ENCODE measurements at regions not wholly inside any gene's neighbourhood (a gene's known extent, or its start where the extent isn't known, plus 50 kb on each side); places are given as distances from the start of the nearest gene placed in this dataset.

GRCh38 chr6:6716998-6717763 lies 128.7 kb downstream of the LY86 start:
- no peak for DNase-seq (ENCODE audit: low spot score)
- TF ChIP-seq CTCF (IDR thresholded peaks at IDR 0.05; ENCODE audit: borderline replicate concordance, control extremely low read depth, extremely low read depth, insufficient read depth, missing control alignments), result no peak
- in situ Hi-C loops (cut with MboI; ENCODE audit: low sequenced_read_pairs, unreplicated experiment), result no loop called here

GRCh38 chr6:6717953-6718352 lies 129.4 kb downstream of the LY86 start:
- no peak for TF ChIP-seq CTCF (IDR thresholded peaks at IDR 0.05; ENCODE audit: borderline replicate concordance, control extremely low read depth, extremely low read depth, insufficient read depth, missing control alignments)
- DNase-seq (ENCODE audit: low spot score), result no peak
- in situ Hi-C loops (cut with MboI; ENCODE audit: low sequenced_read_pairs, unreplicated experiment), result no loop called here

GRCh38 chr6:6721606-6722005 lies 133.1 kb downstream of the LY86 start:
- in situ Hi-C loops (cut with MboI; ENCODE audit: low sequenced_read_pairs, unreplicated experiment), result no loop called here
- no peak for DNase-seq (ENCODE audit: low spot score)
- TF ChIP-seq CTCF (IDR thresholded peaks at IDR 0.05; ENCODE audit: borderline replicate concordance, control extremely low read depth, extremely low read depth, insufficient read depth, missing control alignments), result no peak

GRCh38 chr6:6722195-6722594 lies 133.7 kb downstream of the LY86 start:
- in situ Hi-C loops (cut with MboI; ENCODE audit: low sequenced_read_pairs, unreplicated experiment), result no loop called here

GRCh38 chr6:6723361-6723760 lies 134.8 kb downstream of the LY86 start:
- TF ChIP-seq CTCF (IDR thresholded peaks at IDR 0.05; ENCODE audit: borderline replicate concordance, control extremely low read depth, extremely low read depth, insufficient read depth, missing control alignments), result no peak
- no peak for DNase-seq (ENCODE audit: low spot score)
- in situ Hi-C loops (cut with MboI; ENCODE audit: low sequenced_read_pairs, unreplicated experiment), result no loop called here

More at GRCh38 chr6:6722195-6722594, 133.7 kb downstream of the LY86 start:
- DNase-seq (ENCODE audit: low spot score), result no peak
- no peak for TF ChIP-seq CTCF (IDR thresholded peaks at IDR 0.05; ENCODE audit: borderline replicate concordance, control extremely low read depth, extremely low read depth, insufficient read depth, missing control alignments)

GRCh38 chr6:6723921-6724538 lies 135.5 kb downstream of the LY86 start:
- DNase-seq (ENCODE audit: low spot score), result no peak
- TF ChIP-seq CTCF (IDR thresholded peaks at IDR 0.05; ENCODE audit: borderline replicate concordance, control extremely low read depth, extremely low read depth, insufficient read depth, missing control alignments), result no peak
- in situ Hi-C loops (cut with MboI; ENCODE audit: low sequenced_read_pairs, unreplicated experiment), result no loop called here

All from GM13976 (cell line).